ENCODE measurements at regions not wholly inside any gene's neighbourhood (a gene's known extent, or its start where the extent isn't known, plus 50 kb on each side); places are given as distances from the start of the nearest gene placed in this dataset.
A peak's percentile ranks its signal among the peaks of the same experiment; 100 is the strongest.
"Not testable (repeated sequence)": the region's sequence is repeated elsewhere in the genome, so short reads cannot be mapped to it uniquely, and the experiment has no call there.

- peak; percentile 33 for DNase-seq (ENCODE audit: low spot score)
These were observed 52.0 kb downstream of the OLIG1 start for GRCh38 chr21:33121715-33122475.

GRCh38 chr21:33122507-33122906 is 52.6 kb downstream of the OLIG1 start:
- no peak for DNase-seq (ENCODE audit: low spot score)

- DNase-seq (ENCODE audit: low spot score) = peak; percentile 56
These were observed 53.6 kb downstream of the OLIG1 start for GRCh38 chr21:33123374-33124123.

GRCh38 chr21:33124889-33125288 is 54.9 kb downstream of the OLIG1 start:
- DNase-seq (ENCODE audit: low spot score) = peak; percentile 25

GRCh38 chr21:33125680-33126375 is 55.9 kb downstream of the OLIG1 start:
- DNase-seq (ENCODE audit: low spot score) = no peak

- DNase-seq (ENCODE audit: low spot score) = no peak
These were observed 56.6 kb downstream of the OLIG1 start for GRCh38 chr21:33126569-33126968.

GRCh38 chr21:33127154-33127867 is 57.4 kb downstream of the OLIG1 start:
- peak; percentile 61 for DNase-seq (ENCODE audit: low spot score)

- DNase-seq (ENCODE audit: low spot score) = no peak
These were observed 57.9 kb downstream of the OLIG1 start for GRCh38 chr21:33127868-33128242.

- no peak for DNase-seq (ENCODE audit: low spot score)
These were observed 58.6 kb downstream of the OLIG1 start for GRCh38 chr21:33128538-33128937.

- no peak for DNase-seq (ENCODE audit: low spot score)
These were observed 62.1 kb downstream of the OLIG1 start for GRCh38 chr21:33132054-33132453.

- no peak for DNase-seq (ENCODE audit: low spot score)
These were observed 64.0 kb downstream of the OLIG1 start for GRCh38 chr21:33133892-33134291.

- DNase-seq (ENCODE audit: low spot score) = no peak
These were observed 66.0 kb downstream of the OLIG1 start for GRCh38 chr21:33135925-33136324.

- DNase-seq (ENCODE audit: low spot score) = no peak
These were observed 67.0 kb downstream of the OLIG1 start for GRCh38 chr21:33136847-33137502.

- no peak for DNase-seq (ENCODE audit: low spot score)
These were observed 69.1 kb downstream of the OLIG1 start for GRCh38 chr21:33139084-33139483.

- no peak for DNase-seq (ENCODE audit: low spot score)
These were observed 70.3 kb downstream of the OLIG1 start for GRCh38 chr21:33140288-33140687.

- no peak for DNase-seq (ENCODE audit: low spot score)
These were observed 76.5 kb downstream of the OLIG1 start for GRCh38 chr21:33146467-33146866.

GRCh38 chr21:33149181-33149580 is 79.2 kb downstream of the OLIG1 start:
- no peak for DNase-seq (ENCODE audit: low spot score)

- DNase-seq (ENCODE audit: low spot score) = not testable (repeated sequence)
These were observed 78.8 kb upstream of the IFNAR2 start for GRCh38 chr21:33150968-33151367.

GRCh38 chr21:33151941-33152731 is 77.6 kb upstream of the IFNAR2 start:
- DNase-seq (ENCODE audit: low spot score) = no peak

GRCh38 chr21:33152732-33153130 is 77.0 kb upstream of the IFNAR2 start:
- DNase-seq (ENCODE audit: low spot score) = no peak

- DNase-seq (ENCODE audit: low spot score) = no peak
These were observed 74.7 kb upstream of the IFNAR2 start for GRCh38 chr21:33155005-33155404.
